Upper lobe of left lung (tissue), 4 donors: ENCODE measurements at regions not wholly inside any gene's neighbourhood (a gene's known extent, or its start where the extent isn't known, plus 50 kb on each side); places are given as distances from the start of the nearest gene placed in this dataset.

Source experiments
- CTCF ChIP-seq, 6 experiments: fragments of 450-650 bp in 4 of 6; fragments of 200-600 bp in 2 of 6; sonication (generic) in 2 of 6; IDR thresholded peaks; one replicate each; pipeline ENCODE4 v1.5.1; 2016 to 2019; ENCODE audit warnings: antibody characterized with exemption in 6 of 6
- EP300 ChIP-seq, 4 donors: sonication (generic); formaldehyde crosslinking; IDR thresholded peaks; one replicate each; pipeline ENCODE4 v1.5.1; 2017; ENCODE audit warnings: antibody characterized with exemption in 4 of 4, control low read depth in 2 of 4
- POLR2A ChIP-seq, 4 donors: fragments of 450-650 bp; IDR thresholded peaks; one replicate each; pipeline ENCODE4 v1.5.1; 2016 to 2017; ENCODE audit warnings: antibody characterized with exemption in 4 of 4, mild to moderate bottlenecking in 2 of 4
- POLR2AphosphoS5 ChIP-seq, 2 donors: sonication (generic); formaldehyde crosslinking; IDR thresholded peaks; one replicate each; pipeline ENCODE4 v1.5.1; 2017; ENCODE audit warnings: antibody characterized with exemption in 2 of 2

GRCh38 chrX:40340116-40340515, 240.7 kb upstream of the ATP6AP2 start:
- no peak for TF ChIP-seq POLR2A (IDR thresholded peaks at IDR 0.05)
- TF ChIP-seq CTCF (IDR thresholded peaks at IDR 0.05), result no peak
- TF ChIP-seq POLR2AphosphoS5 (IDR thresholded peaks at IDR 0.05), result no peak
- no peak for TF ChIP-seq EP300 (IDR thresholded peaks at IDR 0.05)
